ENCODE measurements at regions not wholly inside any gene's neighbourhood (a gene's known extent, or its start where the extent isn't known, plus 50 kb on each side); places are given as distances from the start of the nearest gene placed in this dataset.
"Not testable (repeated sequence)": the region's sequence is repeated elsewhere in the genome, so short reads cannot be mapped to it uniquely, and the experiment has no call there.

- Histone ChIP-seq H3K4me3 (no peak overlapping the region), H3K9me3 (no peaks in the 10 kb centered on the region), H3K27ac (no peak overlapping the region), H3K36me3 (no peaks in the 10 kb centered on the region), H3K4me1 (no peaks in the 10 kb centered on the region), H3K27me3 (no peaks in the 10 kb centered on the region)
- TF ChIP-seq CTCF (IDR thresholded peaks at IDR 0.05) (no peak), POLR2A (IDR thresholded peaks at IDR 0.05) (no peak)
- DNase-seq: no peak
Measured at GRCh38 chr3:130800829-130801228, 54.2 kb upstream of the PIK3R4 start.

DNA sequence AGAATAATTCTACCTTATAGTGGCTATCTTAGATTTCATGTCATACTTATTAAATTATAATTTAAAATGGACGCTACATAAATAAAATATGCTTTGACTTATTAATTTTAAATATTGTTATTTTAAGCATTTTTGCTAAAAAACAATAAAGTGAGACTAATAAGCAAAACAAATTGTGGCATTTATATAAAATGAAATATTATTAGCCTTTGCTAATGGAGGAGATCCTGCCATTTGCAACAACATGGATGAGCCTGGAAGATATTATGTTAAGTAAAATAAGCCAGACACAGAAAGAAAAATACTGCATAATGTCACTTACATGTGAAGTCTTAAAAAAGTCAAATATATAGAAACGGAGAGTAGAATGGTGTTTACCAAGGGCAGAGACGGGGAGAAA, 54.8 kb upstream of the PIK3R4 start:
- DNase-seq: no peak
- Histone ChIP-seq H3K4me3 (no peak overlapping the region), H3K4me1 (no peaks in the 10 kb centered on the region), H3K36me3 (no peaks in the 10 kb centered on the region), H3K27ac (no peak overlapping the region), H3K27me3 (no peaks in the 10 kb centered on the region), H3K9me3 (no peaks in the 10 kb centered on the region)
- TF ChIP-seq CTCF (IDR thresholded peaks at IDR 0.05) (no peak), POLR2A (IDR thresholded peaks at IDR 0.05) (no peak)

- H3K27me3 ChIP-seq: no peaks in the 10 kb centered on the region
- no peak overlapping the region for H3K4me3 ChIP-seq
- no peaks in the 10 kb centered on the region for H3K9me3 ChIP-seq
- DNase-seq: no peak
- TF ChIP-seq CTCF (IDR thresholded peaks at IDR 0.05): no peak
- no peak for TF ChIP-seq POLR2A (IDR thresholded peaks at IDR 0.05)
- no peaks in the 10 kb centered on the region for H3K4me1 ChIP-seq
- H3K27ac ChIP-seq: no peak overlapping the region
- H3K36me3 ChIP-seq: no peaks in the 10 kb centered on the region
Measured at GRCh38 chr3:130811557-130811956, 64.9 kb upstream of the PIK3R4 start.

DNA sequence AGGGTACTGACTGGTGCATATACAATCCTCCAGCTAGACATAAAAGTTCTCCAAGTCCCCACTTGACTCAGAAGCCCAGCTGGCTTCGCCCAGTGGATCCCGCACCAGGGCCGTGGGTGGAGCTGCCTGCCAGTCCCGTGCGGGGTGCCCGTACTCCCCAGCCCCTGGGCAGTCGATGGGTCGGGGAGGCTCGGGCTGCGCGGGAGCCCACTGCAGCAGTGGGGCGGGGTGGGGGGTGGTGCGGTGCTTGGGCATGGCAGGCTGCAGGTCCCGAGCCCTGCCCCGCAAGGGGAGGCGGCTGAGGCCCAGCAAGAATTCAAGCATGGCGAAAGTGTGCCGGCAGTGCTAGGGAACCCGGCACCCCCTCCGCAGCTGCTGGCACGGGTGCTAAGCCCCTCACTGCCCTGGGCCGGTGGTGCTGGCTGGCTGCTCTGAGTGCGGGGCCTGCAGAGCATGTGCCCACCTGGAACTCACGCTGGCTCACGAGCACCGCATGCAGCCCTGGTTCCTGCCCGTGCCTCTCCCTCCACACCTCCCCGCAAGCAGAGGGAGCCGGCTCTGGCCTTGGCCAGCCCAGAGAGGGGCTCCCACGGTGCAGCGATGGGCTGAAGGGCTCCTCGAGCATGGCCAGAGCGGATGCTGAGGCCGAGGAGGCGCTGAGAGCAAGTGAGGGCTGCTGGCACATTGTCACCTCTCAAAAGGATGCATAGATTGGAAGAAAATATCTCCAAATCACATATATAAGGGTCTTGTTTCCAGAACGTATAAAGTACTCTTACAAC, 68.3 kb upstream of the PIK3R4 start:
- H3K27me3 ChIP-seq: no peaks in the 10 kb centered on the region
- no peak for DNase-seq
- TF ChIP-seq CTCF (IDR thresholded peaks at IDR 0.05) (no peak), POLR2A (IDR thresholded peaks at IDR 0.05) (no peak)
- no peaks in the 10 kb centered on the region for H3K36me3 ChIP-seq
- H3K4me3 ChIP-seq: no peak overlapping the region
- no peaks in the 10 kb centered on the region for H3K4me1 ChIP-seq
- no peak overlapping the region for H3K27ac ChIP-seq
- H3K9me3 ChIP-seq: no peaks in the 10 kb centered on the region

GRCh38 chr3:130816561-130817445, 70.2 kb upstream of the PIK3R4 start:
- DNase-seq: no peak
- H3K4me3 ChIP-seq: no peak overlapping the region
- TF ChIP-seq POLR2A (IDR thresholded peaks at IDR 0.05): no peak
- TF ChIP-seq CTCF (IDR thresholded peaks at IDR 0.05): no peak
- H3K4me1 ChIP-seq: no peaks in the 10 kb centered on the region
- no peaks in the 10 kb centered on the region for H3K9me3 ChIP-seq
- H3K27ac ChIP-seq: no peak overlapping the region
- no peaks in the 10 kb centered on the region for H3K27me3 ChIP-seq
- H3K36me3 ChIP-seq: no peaks in the 10 kb centered on the region

- H3K4me1 ChIP-seq, H3K27me3 ChIP-seq, H3K27ac ChIP-seq, H3K9me3 ChIP-seq, H3K4me3 ChIP-seq, DNase-seq, H3K36me3 ChIP-seq: not testable (repeated sequence)
Measured at GRCh38 chr3:130818066-130818465, 71.4 kb upstream of the PIK3R4 start.

All from Peyer's patch (tissue), 4 donors.